Panc1 (cell line): ENCODE measurements at regions not wholly inside any gene's neighbourhood (a gene's known extent, or its start where the extent isn't known, plus 50 kb on each side); places are given as distances from the start of the nearest gene placed in this dataset.

Experiments
- ATAC-seq: fragments of 200-7000 bp; cut with Tn5 transposase; 2 replicates; pipeline ENCODE4 v1.9.1; 2020; ENCODE audit warnings: mild to moderate bottlenecking, moderate library complexity
- BruUV-seq: library from RNA; stranded (reverse); fragments of 400-500 nt; replicated peaks from 2 replicates; lab custom pipeline; 2021; lab: Mats Ljungman, UMichigan
- CTCF ChIA-PET: fragments of 300-600 bp; sonication (Branson Sonifier 250); formaldehyde crosslinking; loops from one replicate; lab custom pipeline; 2022; ENCODE audit warnings: antibody characterized with exemption; lab: Charles Lee
- POLR2A ChIA-PET: fragments of 300-600 bp; sonication (Branson Sonifier 250); formaldehyde crosslinking; loops from one replicate; lab custom pipeline; 2022; ENCODE audit warnings: antibody characterized with exemption; lab: Charles Lee
- DNase-seq: peaks from one replicate; pipeline ENCODE4 v3.0.0-alpha.2; 2010; ENCODE audit warnings: low read depth, low spot score
- H3K27ac ChIP-seq: 2 replicates; pipeline ENCODE4 v1.5.1; 2011; ENCODE audit warnings: mild to moderate bottlenecking, low read length, inconsistent platforms
- H3K27me3 ChIP-seq: fragments of 200-500 bp; sonication (Bioruptor generic); 2 replicates; pipeline ENCODE4 v1.6.0; 2014; ENCODE audit warnings: low read length, inconsistent platforms; ENCODE audit not compliant: control insufficient read depth, insufficient read depth
- H3K36me3 ChIP-seq: fragments of 200-500 bp; sonication (Bioruptor generic); 2 replicates; pipeline ENCODE4 v1.5.1; 2014; ENCODE audit warnings: inconsistent platforms, mild to moderate bottlenecking, low read length, moderate library complexity; ENCODE audit not compliant: control insufficient read depth, insufficient read depth
- H3K4me1 ChIP-seq: 2 replicates; pipeline ENCODE4 v1.5.1; 2011; ENCODE audit warnings: inconsistent platforms, mild to moderate bottlenecking, low read length, moderate library complexity; ENCODE audit not compliant: control insufficient read depth, insufficient read depth
- H3K4me3 ChIP-seq, 2 experiments: 2 replicates each; pipeline ENCODE4 v1.5.1; 2011 to 2012; ENCODE audit warnings: low read depth in 2 of 2, low read length in 2 of 2, mild to moderate bottlenecking in 2 of 2, inconsistent platforms in 1 of 2, moderate library complexity in 1 of 2
- H3K9me3 ChIP-seq: fragments of 200-500 bp; sonication (Bioruptor generic); 2 replicates; pipeline ENCODE4 v1.5.1; 2014; ENCODE audit warnings: low read depth, mild to moderate bottlenecking, inconsistent platforms, low read length, moderate library complexity; ENCODE audit not compliant: control insufficient read depth, insufficient read depth
- POLR2AphosphoS5 ChIP-seq: IDR thresholded peaks from 2 replicates; pipeline ENCODE4 v1.6.1; 2012; ENCODE audit warnings: mild to moderate bottlenecking, low read depth, low read length, moderate library complexity
- REST ChIP-seq, 2 experiments: IDR thresholded peaks; 2 replicates each; pipeline ENCODE4 v1.6.1; 2011 to 2012; ENCODE audit warnings: low read depth in 2 of 2, control low read depth in 1 of 2, low read length in 1 of 2, mild to moderate bottlenecking in 1 of 2, moderate library complexity in 1 of 2; ENCODE audit not compliant: insufficient read depth in 1 of 2
- SIN3A ChIP-seq: IDR thresholded peaks from 2 replicates; pipeline ENCODE4 v1.6.1; 2012; ENCODE audit warnings: low read depth, mild to moderate bottlenecking, low read length, moderate library complexity, borderline replicate concordance; ENCODE audit not compliant: insufficient read depth
- TCF7L2 ChIP-seq: IDR thresholded peaks from 2 replicates; pipeline ENCODE4 v1.6.1; 2011; ENCODE audit warnings: mild to moderate bottlenecking, low read depth, low read length, inconsistent platforms
- in situ Hi-C: cut with HindIII; loops from 2 replicates; pipeline ENCODE4 v1.10.0; 2016; ENCODE audit warnings: low sequenced_read_pairs, low pct_unique_long_range_greater_than_20kb
- intact Hi-C: fragments of 100-400 bp; cut with micrococcal nuclease; formaldehyde crosslinking; loops from one replicate; pipeline ENCODE4 v1.10.0; 2022; ENCODE audit not compliant: unreplicated experiment
- TF ChIP-seq, protein P1 (sequence below): fragments of 450-650 bp; IDR thresholded peaks from 2 replicates; pipeline ENCODE4 v1.5.1; 2017; ENCODE audit warnings: mild to moderate bottlenecking

DNA sequence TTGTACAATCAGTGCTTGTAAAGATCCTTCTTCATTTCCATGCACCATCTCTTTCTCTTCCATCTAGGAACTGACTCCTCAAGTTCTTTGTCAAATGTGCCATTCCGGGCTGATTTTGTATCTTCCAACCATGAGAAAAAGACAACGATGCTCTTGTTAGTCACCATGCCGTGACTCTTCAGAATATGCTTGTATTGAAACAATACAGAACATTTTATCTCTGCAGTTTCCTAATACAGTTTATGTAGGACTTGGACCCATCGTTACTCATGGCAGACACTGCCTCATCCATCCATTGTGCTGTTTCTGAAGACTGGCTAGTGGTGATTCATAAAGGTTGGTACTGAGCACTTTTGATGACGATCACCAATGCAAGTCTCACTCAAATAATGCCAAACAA, 283.2 kb downstream of the KCNS3 start:
- no peak for ATAC-seq
- Histone ChIP-seq H3K9me3 (no peaks in the 10 kb centered on the region), H3K27ac (no peak overlapping the region), H3K4me1 (no peaks in the 10 kb centered on the region), H3K27me3 (no peaks in the 10 kb centered on the region), H3K36me3 (no peaks in the 10 kb centered on the region), H3K4me3 (no peak overlapping the region)
- ChIA-PET CTCF (no interaction called here), POLR2A (no interaction called here)
- in situ Hi-C loops (no loop called here), intact Hi-C loops (no loop called here)
- no peak for DNase-seq
- BruUV-seq, result no TSS peak
- TF ChIP-seq POLR2AphosphoS5, result no peak
- TF ChIP-seq REST (IDR thresholded peaks at IDR 0.05; ENCODE audit: insufficient read depth in 1 of 2, low read depth in 2 of 2, low read length in 1 of 2), result no peak
- TF ChIP-seq TCF7L2, result no peak
- TF ChIP-seq SIN3A, result no peak
- TF ChIP-seq, protein P1, sequence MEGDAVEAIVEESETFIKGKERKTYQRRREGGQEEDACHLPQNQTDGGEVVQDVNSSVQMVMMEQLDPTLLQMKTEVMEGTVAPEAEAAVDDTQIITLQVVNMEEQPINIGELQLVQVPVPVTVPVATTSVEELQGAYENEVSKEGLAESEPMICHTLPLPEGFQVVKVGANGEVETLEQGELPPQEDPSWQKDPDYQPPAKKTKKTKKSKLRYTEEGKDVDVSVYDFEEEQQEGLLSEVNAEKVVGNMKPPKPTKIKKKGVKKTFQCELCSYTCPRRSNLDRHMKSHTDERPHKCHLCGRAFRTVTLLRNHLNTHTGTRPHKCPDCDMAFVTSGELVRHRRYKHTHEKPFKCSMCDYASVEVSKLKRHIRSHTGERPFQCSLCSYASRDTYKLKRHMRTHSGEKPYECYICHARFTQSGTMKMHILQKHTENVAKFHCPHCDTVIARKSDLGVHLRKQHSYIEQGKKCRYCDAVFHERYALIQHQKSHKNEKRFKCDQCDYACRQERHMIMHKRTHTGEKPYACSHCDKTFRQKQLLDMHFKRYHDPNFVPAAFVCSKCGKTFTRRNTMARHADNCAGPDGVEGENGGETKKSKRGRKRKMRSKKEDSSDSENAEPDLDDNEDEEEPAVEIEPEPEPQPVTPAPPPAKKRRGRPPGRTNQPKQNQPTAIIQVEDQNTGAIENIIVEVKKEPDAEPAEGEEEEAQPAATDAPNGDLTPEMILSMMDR, result no peak

- DNase-seq, result no peak
- no peaks in the 10 kb centered on the region for H3K4me1 ChIP-seq
- POLR2A ChIA-PET, result no interaction called here
- H3K36me3 ChIP-seq, result no peaks in the 10 kb centered on the region
- BruUV-seq, result no TSS peak
- ATAC-seq, result no peak
- no peaks in the 10 kb centered on the region for H3K27me3 ChIP-seq
- intact Hi-C loops, result no loop called here
- H3K9me3 ChIP-seq, result no peaks in the 10 kb centered on the region
- H3K27ac ChIP-seq, result no peak overlapping the region
- CTCF ChIA-PET, result no interaction called here
- in situ Hi-C loops, result no loop called here
- H3K4me3 ChIP-seq, result no peak overlapping the region
- no peak for TF ChIP-seq SIN3A
- TF ChIP-seq, protein P1, result no peak
- TF ChIP-seq POLR2AphosphoS5, result no peak
Measured at GRCh38 chr2:18159896-18160295, 281.4 kb downstream of the KCNS3 start.
